Peyer's patch (tissue), 4 donors: ENCODE measurements at regions not wholly inside any gene's neighbourhood (a gene's known extent, or its start where the extent isn't known, plus 50 kb on each side); places are given as distances from the start of the nearest gene placed in this dataset.

Source experiments
- CTCF ChIP-seq, 6 experiments: fragments of 450-650 bp in 4 of 6; fragments of 200-600 bp in 2 of 6; sonication (generic) in 1 of 6; IDR thresholded peaks; one replicate each; pipeline ENCODE4 v1.5.1; 2017 to 2019; ENCODE audit warnings: antibody characterized with exemption in 6 of 6, mild to moderate bottlenecking in 3 of 6, moderate library complexity in 1 of 6
- POLR2A ChIP-seq, 2 donors: fragments of 450-650 bp; IDR thresholded peaks; one replicate each; pipeline ENCODE4 v1.5.1; 2017; ENCODE audit warnings: antibody characterized with exemption in 2 of 2, mild to moderate bottlenecking in 2 of 2, moderate library complexity in 2 of 2

- TF ChIP-seq CTCF (IDR thresholded peaks at IDR 0.05) = no peak
- no peak for TF ChIP-seq POLR2A (IDR thresholded peaks at IDR 0.05)
Observed at GRCh38 chr12:67391656-67392055, 122.5 kb downstream of the CAND1 start.
